SJSA1 (cell line): ENCODE measurements at regions not wholly inside any gene's neighbourhood (a gene's known extent, or its start where the extent isn't known, plus 50 kb on each side); places are given as distances from the start of the nearest gene placed in this dataset.

Source experiments
- DNase-seq, 2 experiments: peaks; one replicate each; pipeline ENCODE4 v3.0.0-alpha.2; 2015 to 2020; ENCODE audit warnings: low spot score in 2 of 2, low read depth in 1 of 2
- H3K27ac ChIP-seq: fragments of 250-450 bp; sonication (Bioruptor Pico); 2 replicates; pipeline ENCODE4 v1.5.1; 2020; ENCODE audit warnings: mild to moderate bottlenecking, moderate library complexity
- H3K27me3 ChIP-seq: fragments of 250-450 bp; sonication (Bioruptor Pico); replicated peaks from 2 replicates; pipeline ENCODE4 v1.5.1; 2020; ENCODE audit warnings: mild to moderate bottlenecking, moderate library complexity
- H3K36me3 ChIP-seq: fragments of 250-450 bp; sonication (Bioruptor Pico); 2 replicates; pipeline ENCODE4 v1.5.1; 2020; ENCODE audit warnings: mild to moderate bottlenecking
- H3K4me1 ChIP-seq: fragments of 250-450 bp; sonication (Bioruptor Pico); replicated peaks from 2 replicates; pipeline ENCODE4 v1.6.1; 2021; ENCODE audit warnings: mild to moderate bottlenecking
- H3K4me3 ChIP-seq: fragments of 250-450 bp; sonication (Bioruptor Pico); 2 replicates; pipeline ENCODE4 v1.5.1; 2020; ENCODE audit warnings: mild to moderate bottlenecking
- H3K9me3 ChIP-seq: fragments of 250-450 bp; sonication (Bioruptor Pico); replicated peaks from 2 replicates; pipeline ENCODE4 v1.5.1; 2020; ENCODE audit warnings: mild to moderate bottlenecking

DNA sequence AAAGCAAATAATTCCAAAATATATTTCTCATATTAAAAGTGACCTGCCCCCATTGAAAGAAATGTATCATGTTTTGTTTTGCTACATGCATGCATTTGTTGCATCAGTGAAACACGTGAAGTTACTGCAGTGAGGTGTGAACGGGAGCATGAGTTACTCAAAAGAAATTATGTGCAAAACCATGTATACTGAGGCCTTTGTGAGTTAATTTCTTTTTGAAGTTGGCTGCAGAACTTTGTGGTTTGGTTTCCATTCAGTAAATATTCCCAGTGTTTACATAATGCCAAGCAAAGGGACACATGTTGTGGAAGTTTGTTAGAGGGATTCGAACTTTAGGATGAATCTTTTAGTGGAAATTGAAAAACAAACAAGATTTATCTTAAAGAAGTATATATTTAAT, 619.4 kb upstream of the ADAMTS5 start:
- H3K9me3 ChIP-seq: no peaks in the 10 kb centered on the region
- no peak overlapping the region for H3K4me3 ChIP-seq
- peaks cover 7% of the 10 kb centered on the region for H3K4me1 ChIP-seq
- no peak overlapping the region; the same call in 1 of the 2 replicates for H3K27ac ChIP-seq
- no peak for DNase-seq
- H3K36me3 ChIP-seq: no peaks in the 10 kb centered on the region
- H3K27me3 ChIP-seq: no peaks in the 10 kb centered on the region

DNA sequence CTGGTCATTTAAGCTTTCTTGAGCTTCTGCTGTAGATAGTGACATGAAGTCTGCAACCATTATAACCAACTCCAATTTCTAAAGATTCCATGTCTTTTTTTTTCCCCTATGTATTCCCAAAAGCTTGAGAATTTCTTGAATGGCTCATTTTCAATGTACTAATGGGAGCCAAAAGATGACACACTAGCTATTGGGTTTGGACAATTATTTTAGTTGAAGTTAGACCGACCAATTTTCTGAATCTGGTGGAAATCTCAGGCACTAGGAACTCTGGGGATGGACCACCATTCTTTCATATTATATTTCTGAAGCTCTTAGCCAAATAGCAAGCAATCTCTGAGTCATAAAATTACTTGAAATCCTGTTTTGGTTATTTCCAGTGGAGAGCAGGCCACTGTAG, 617.4 kb upstream of the ADAMTS5 start:
- Histone ChIP-seq H3K4me3 (no peak overlapping the region), H3K27ac (no peak overlapping the region), H3K36me3 (no peaks in the 10 kb centered on the region), H3K9me3 (no peaks in the 10 kb centered on the region), H3K27me3 (no peaks in the 10 kb centered on the region), H3K4me1 (peaks cover 7% of the 10 kb centered on the region)
- no peak for DNase-seq

DNA sequence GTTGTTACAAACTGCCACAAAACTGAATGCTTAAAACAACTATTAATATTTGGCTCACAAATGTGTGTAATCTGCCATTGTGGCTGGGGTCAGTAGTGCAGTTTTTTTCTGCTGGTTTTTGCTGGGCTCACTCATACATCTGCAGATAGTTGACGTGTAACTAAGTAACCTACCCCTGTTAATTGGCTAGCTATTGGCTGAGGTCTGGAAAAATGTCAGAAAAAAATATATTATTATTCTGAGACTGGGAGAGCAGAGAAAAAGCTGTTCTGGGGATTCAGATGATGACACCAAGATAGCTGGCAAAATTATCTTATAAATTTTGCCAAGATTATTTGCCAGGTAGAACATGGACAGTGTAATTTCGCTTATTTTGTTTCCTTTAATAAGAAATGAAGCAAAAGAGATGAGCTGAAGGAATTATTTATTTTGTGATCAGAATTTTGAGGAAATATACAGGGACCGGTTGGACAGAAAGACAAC, 616.1 kb upstream of the ADAMTS5 start:
- no peak overlapping the region for H3K4me3 ChIP-seq
- H3K36me3 ChIP-seq: no peaks in the 10 kb centered on the region
- peaks cover 7% of the 10 kb centered on the region for H3K4me1 ChIP-seq
- DNase-seq: no peak
- H3K27me3 ChIP-seq: no peaks in the 10 kb centered on the region
- H3K9me3 ChIP-seq: no peaks in the 10 kb centered on the region
- no peak overlapping the region for H3K27ac ChIP-seq

DNA sequence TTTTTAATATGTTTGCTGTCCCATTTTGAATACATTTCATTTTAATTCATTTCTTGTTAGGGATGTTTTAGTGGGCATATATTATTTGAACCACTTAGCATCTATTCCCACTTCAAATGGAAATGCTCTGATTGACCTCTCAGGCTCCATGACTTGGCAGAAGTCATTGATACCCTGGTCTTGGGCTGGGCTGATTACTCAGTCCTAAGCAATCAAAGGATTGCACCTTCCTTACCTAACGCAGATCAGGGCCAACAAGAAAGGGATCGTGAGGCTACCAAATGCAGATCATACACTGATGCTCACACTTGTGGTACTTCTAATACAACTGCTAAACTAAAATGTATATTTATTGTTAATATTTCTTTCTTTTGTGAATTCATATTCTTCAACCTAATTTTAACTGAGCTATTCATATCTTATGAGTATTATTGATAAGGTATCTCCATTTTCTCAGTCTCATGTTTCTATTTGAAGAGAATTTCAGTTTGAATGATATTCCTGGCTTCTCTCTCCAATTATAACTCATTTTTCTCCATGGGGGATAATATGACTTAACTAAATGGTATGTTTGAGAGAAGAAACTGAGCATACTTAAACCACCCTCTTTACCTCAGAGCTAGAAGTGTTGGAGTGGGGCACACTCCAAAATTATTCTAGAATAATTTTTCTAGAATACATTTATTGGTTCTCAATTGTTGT, 615.5 kb upstream of the ADAMTS5 start:
- H3K4me1 ChIP-seq: peaks cover 7% of the 10 kb centered on the region
- DNase-seq: no peak

DNA sequence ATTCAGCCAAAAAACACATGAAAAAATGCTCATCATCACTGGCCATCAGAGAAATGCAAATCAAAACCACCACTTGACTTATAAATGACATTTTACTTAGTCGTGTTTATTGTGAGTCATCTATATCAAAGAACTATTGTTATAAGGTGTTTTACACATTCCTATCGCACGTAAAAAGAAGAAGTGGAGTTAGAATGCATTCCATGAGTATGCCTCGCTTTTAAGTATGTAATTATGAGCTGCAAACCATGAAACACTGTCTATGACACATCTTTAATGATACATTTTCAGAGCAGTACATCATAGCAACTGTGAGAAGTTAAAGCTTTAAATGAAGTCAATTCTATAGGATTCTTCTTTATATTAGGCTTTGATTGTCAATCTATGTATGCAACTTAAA, 614.3 kb upstream of the ADAMTS5 start:
- peak overlapping the region; percentile 38; the same call in 1 of the 2 replicates for H3K27ac ChIP-seq
- peak in 1 of 2 experiments; percentile 50 for DNase-seq
- H3K36me3 ChIP-seq: no peaks in the 10 kb centered on the region
- H3K4me3 ChIP-seq: no peak overlapping the region
- no peaks in the 10 kb centered on the region for H3K27me3 ChIP-seq
- H3K4me1 ChIP-seq: peaks cover 4% of the 10 kb centered on the region
- no peaks in the 10 kb centered on the region for H3K9me3 ChIP-seq

More for the DNA sequence above, 615.5 kb upstream of the ADAMTS5 start:
- Histone ChIP-seq H3K9me3 (no peaks in the 10 kb centered on the region), H3K27ac (no peak overlapping the region), H3K36me3 (no peaks in the 10 kb centered on the region), H3K4me3 (no peak overlapping the region), H3K27me3 (no peaks in the 10 kb centered on the region)

DNA sequence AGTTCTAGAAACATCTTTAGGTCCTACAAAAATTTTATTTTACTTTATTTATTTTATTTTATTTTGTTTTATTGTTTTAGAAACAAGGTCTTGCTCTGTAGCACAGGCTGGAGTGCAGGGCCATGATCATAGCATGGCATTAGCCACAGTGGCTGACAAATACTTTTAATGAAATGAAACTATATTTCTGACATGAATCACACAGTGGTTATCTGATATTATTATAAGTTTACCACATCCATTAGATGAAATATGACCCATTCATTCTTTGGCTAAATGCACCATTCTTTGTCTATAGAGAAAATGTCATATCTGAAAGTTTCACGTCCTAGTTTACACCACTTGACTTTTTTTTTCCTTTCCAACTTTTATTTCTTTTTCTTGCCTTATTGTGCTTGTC, 613.4 kb upstream of the ADAMTS5 start:
- Histone ChIP-seq H3K27me3 (no peaks in the 10 kb centered on the region), H3K4me1 (no peaks in the 10 kb centered on the region), H3K27ac (no peak overlapping the region), H3K36me3 (no peaks in the 10 kb centered on the region), H3K4me3 (no peak overlapping the region), H3K9me3 (no peaks in the 10 kb centered on the region)
- no peak for DNase-seq

DNA sequence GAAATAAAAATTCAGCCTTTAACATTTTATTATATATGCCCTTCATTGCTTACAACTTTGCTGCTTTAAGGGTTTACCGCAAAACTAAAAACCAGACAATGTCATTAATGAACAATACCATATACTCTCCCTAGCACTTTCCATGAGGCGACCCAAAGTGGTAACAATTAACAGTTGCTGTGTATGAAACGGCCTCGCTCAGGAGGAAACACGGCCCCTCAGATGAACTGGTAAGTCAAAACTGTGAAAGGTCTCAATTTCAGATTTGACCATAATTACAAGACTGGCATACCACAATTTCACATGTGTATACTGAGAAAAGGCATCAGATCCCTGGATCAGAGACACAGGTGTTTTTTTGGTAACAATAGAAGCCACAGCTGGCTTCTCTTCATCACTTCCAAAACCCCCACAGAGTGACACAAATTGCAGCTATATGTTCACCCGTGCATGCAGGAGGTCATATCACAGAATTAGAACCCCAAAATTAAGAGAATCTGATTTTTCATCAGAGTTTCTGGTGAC, 611.9 kb upstream of the ADAMTS5 start:
- no peak for DNase-seq
- H3K27me3 ChIP-seq: no peaks in the 10 kb centered on the region
- no peak overlapping the region for H3K27ac ChIP-seq
- H3K4me3 ChIP-seq: no peak overlapping the region
- H3K4me1 ChIP-seq: no peaks in the 10 kb centered on the region
- H3K9me3 ChIP-seq: no peaks in the 10 kb centered on the region
- no peaks in the 10 kb centered on the region for H3K36me3 ChIP-seq

DNA sequence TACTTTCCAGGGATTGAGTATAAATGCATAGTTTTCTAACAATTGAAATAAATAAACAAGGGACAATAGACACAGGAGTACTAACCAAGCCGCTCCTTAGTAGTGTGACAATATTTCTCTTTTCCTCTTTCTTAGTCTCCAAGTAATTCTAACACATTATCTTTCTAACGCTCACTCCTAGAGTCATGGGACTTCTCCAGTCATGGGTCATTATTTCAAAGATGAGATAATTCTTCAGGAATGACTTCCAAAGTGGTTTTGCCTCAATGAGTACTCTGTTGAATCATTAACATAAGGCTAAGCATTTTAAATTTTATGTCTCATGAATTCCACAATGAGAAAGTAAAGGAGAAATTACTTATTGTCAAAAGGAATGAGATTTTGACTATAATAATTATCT, 605.8 kb upstream of the ADAMTS5 start:
- no peaks in the 10 kb centered on the region for H3K27me3 ChIP-seq
- no peaks in the 10 kb centered on the region for H3K9me3 ChIP-seq
- H3K36me3 ChIP-seq: no peaks in the 10 kb centered on the region
- H3K4me3 ChIP-seq: no peak overlapping the region
- peaks cover 41% of the 10 kb centered on the region for H3K4me1 ChIP-seq
- DNase-seq: peak in 1 of 2 experiments; percentile 84
- H3K27ac ChIP-seq: peak overlapping the region; percentile 100

DNA sequence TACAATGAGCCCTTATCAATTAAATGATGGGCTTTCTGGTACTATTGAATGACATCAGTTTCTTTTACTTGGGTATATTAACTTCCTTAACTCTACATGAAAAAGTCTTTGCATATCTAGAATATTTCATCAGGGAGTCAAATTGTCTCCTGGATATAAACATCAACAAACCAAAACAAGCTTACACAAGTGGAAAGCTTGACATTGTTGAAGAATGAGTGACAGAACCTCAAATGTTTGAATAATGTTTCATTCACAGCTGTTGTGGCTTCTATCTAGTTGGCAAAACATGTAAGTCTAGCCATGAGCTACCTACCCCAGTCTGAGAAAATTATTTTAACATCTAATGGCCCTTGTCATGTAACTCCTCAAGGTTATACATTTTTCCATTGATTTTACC, 604.8 kb upstream of the ADAMTS5 start:
- no peak overlapping the region for H3K4me3 ChIP-seq
- H3K27me3 ChIP-seq: no peaks in the 10 kb centered on the region
- DNase-seq: peak in 1 of 2 experiments; percentile 91
- H3K9me3 ChIP-seq: no peaks in the 10 kb centered on the region
- no peaks in the 10 kb centered on the region for H3K36me3 ChIP-seq
- peak overlapping the region; percentile 100 for H3K27ac ChIP-seq
- H3K4me1 ChIP-seq: peaks cover 41% of the 10 kb centered on the region

DNA sequence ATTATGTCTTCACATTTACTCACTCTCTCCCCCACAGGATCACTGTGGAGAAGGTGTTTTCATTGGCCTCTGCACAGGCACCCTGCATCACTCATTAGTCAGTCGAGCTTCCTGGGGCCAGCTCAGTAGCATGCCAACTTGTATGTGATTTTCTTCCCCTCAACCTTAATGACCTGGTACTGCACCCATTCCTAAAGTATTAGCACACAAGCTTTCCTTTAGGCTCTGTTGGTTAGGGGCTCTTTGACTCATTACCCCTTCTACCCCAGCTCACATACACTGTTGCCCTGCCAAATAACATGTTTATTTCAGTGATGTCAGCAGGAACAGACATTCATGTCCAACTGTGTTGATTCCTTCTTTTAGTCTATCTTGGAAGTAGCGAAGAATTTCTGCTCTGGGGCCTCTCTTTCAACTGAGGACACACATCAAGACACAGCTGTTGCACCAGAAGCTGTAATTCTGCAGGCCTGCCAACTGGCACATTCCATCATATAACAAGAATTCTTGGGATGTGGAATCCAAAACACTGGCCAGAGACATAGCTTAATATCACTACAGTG, 603.5 kb upstream of the ADAMTS5 start:
- Histone ChIP-seq H3K27ac (peak overlapping the region; percentile 100), H3K27me3 (no peaks in the 10 kb centered on the region), H3K9me3 (no peaks in the 10 kb centered on the region), H3K36me3 (no peaks in the 10 kb centered on the region), H3K4me3 (no peak overlapping the region), H3K4me1 (peaks cover 41% of the 10 kb centered on the region)
- peak; percentile 87 to 93 for DNase-seq

DNA sequence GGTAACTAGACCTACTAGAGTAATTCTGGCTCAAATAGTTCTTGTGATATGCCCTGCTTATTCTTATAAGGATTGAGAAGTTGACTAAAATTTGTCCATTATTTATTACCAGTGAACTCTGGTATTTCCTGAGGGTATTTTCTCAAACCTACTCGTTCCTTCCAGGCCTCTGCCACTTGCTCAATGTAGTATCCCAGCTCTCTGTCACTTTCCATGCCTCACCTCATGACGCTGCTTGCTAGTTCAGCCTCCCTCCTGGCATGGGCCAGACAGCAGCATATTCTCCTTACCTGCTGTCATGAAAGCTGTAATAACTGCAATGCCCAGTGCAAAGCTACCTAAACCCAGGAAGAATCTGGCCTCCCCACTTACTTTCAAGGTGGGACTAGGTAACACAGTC, 602.9 kb upstream of the ADAMTS5 start:
- Histone ChIP-seq H3K27ac (peak overlapping the region; percentile 100), H3K9me3 (no peaks in the 10 kb centered on the region), H3K27me3 (no peaks in the 10 kb centered on the region), H3K4me1 (peaks cover 47% of the 10 kb centered on the region), H3K4me3 (no peak overlapping the region), H3K36me3 (no peaks in the 10 kb centered on the region)
- no peak for DNase-seq

DNA sequence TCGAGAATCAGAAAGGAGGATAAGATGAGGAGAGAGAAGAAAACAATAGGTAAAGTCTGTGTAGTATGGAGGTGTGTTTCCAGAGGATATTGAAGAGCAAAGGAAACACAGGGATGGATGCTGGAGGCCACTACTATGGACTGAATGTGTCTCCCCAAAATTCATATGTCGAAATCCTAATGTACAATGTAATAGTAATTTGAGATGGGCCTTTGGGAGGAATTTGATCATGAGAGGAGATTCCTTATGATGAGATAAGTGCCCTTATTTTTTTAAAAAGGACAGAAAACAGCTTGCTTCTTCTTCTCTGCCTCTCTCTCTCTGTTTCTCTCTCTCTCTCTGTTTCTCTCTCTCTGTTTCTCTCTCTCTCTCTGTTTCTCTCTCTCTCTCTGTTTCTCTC, 602.2 kb upstream of the ADAMTS5 start:
- no peaks in the 10 kb centered on the region for H3K27me3 ChIP-seq
- no peaks in the 10 kb centered on the region for H3K9me3 ChIP-seq
- DNase-seq: no peak
- H3K27ac ChIP-seq: peak overlapping the region; percentile 100
- H3K4me1 ChIP-seq: peaks cover 48% of the 10 kb centered on the region
- no peaks in the 10 kb centered on the region for H3K36me3 ChIP-seq
- H3K4me3 ChIP-seq: no peak overlapping the region

DNA sequence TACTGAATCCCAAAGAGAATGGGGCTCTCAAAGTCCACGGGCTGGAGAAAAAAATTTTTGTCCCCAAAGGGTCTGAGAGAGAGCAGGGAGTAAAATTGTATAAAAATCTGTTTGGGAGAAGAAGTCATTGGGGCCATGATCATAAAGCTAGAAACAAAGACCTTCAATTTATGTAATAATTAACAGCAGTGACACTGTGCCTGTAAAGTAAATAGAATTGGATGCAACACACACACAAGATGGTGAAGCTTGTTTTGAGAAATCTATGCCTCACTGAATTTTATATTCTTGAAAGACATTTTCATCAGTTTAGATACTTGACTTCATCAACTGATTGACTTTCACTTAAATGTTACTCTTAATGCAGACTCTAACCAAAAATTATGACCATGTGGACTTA, 600.5 kb upstream of the ADAMTS5 start:
- peaks cover 43% of the 10 kb centered on the region for H3K4me1 ChIP-seq

DNA sequence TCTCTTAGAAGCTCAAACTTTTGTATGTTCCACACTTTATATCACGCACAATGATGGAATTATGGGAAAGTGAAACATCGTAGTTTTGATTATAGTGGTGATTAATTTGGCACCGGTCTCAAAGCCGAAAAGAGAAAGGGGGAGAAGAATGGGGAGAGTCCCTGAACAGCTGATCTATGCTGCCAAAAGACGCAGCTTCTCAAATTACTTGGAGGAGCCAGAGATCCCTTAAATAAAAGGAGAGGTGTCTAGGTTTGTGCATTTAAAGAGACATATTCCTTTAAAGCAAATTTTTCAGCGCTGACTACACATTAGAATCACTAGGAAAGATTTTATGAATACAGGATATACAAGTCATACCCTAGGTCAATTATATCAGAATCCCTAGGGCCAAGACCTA, 599.6 kb upstream of the ADAMTS5 start:
- no peak for DNase-seq
- Histone ChIP-seq H3K27ac (no peak overlapping the region), H3K9me3 (no peaks in the 10 kb centered on the region), H3K4me1 (peaks cover 35% of the 10 kb centered on the region), H3K27me3 (no peaks in the 10 kb centered on the region), H3K4me3 (no peak overlapping the region), H3K36me3 (no peaks in the 10 kb centered on the region)

More for the DNA sequence above, 600.5 kb upstream of the ADAMTS5 start:
- Histone ChIP-seq H3K9me3 (no peaks in the 10 kb centered on the region), H3K36me3 (no peaks in the 10 kb centered on the region), H3K27me3 (no peaks in the 10 kb centered on the region), H3K4me3 (no peak overlapping the region), H3K27ac (no peak overlapping the region)
- no peak for DNase-seq
